Neural cell (in vitro differentiated cells): ENCODE measurements at regions not wholly inside any gene's neighbourhood (a gene's known extent, or its start where the extent isn't known, plus 50 kb on each side); places are given as distances from the start of the nearest gene placed in this dataset.

Source experiments
- CTCF ChIP-seq: fragments of 450-650 bp; IDR thresholded peaks from 2 replicates; pipeline ENCODE4 v1.5.1; 2014; ENCODE audit warnings: antibody characterized with exemption, mild to moderate bottlenecking, moderate library complexity; ENCODE audit not compliant: poor library complexity, severe bottlenecking
- EP300 ChIP-seq: fragments of 450-650 bp; conservative IDR thresholded peaks from 2 replicates; pipeline ENCODE4 v1.6.1; 2014; ENCODE audit warnings: antibody characterized with exemption, mild to moderate bottlenecking, moderate library complexity; ENCODE audit not compliant: poor library complexity, severe bottlenecking
- EZH2 ChIP-seq: fragments of 200-600, 300-800 bp; shearing (Covaris generic), sonication (generic); IDR thresholded peaks from 2 replicates; pipeline ENCODE4 v1.6.1; 2014; ENCODE audit warnings: antibody characterized with exemption, low read length, borderline replicate concordance, mild to moderate bottlenecking; ENCODE audit not compliant: insufficient read depth, poor library complexity, severe bottlenecking
- POLR2AphosphoS5 ChIP-seq: IDR thresholded peaks from 2 replicates; pipeline ENCODE4 v1.6.1; 2012
- RAD21 ChIP-seq: fragments of 450-650 bp; conservative IDR thresholded peaks from 2 replicates; pipeline ENCODE4 v1.6.1; 2014; ENCODE audit warnings: antibody characterized with exemption, mild to moderate bottlenecking, moderate library complexity
- SMC3 ChIP-seq: fragments of 450-650 bp; conservative IDR thresholded peaks from 2 replicates; pipeline ENCODE4 v1.6.1; 2014; ENCODE audit warnings: antibody characterized with exemption, mild to moderate bottlenecking, moderate library complexity; ENCODE audit not compliant: poor library complexity

GRCh38 chr4:22246847-22247246 is 269.0 kb downstream of the ADGRA3 start:
- TF ChIP-seq POLR2AphosphoS5: no peak
- TF ChIP-seq CTCF: no peak
- no peak for TF ChIP-seq SMC3
- no peak for TF ChIP-seq RAD21
- no peak for TF ChIP-seq EZH2
- TF ChIP-seq EP300: no peak
